Neutrophil (primary cell): ENCODE measurements at regions not wholly inside any gene's neighbourhood (a gene's known extent, or its start where the extent isn't known, plus 50 kb on each side); places are given as distances from the start of the nearest gene placed in this dataset.

Experiments used
- H3K27ac ChIP-seq: fragments of 200-600 bp; sonication (generic); 2 replicates; pipeline ENCODE4 v1.5.1; 2016; ENCODE audit warnings: mild to moderate bottlenecking, moderate library complexity
- H3K27me3 ChIP-seq: fragments of 200-600 bp; sonication (generic); 2 replicates; pipeline ENCODE4 v1.6.0; 2016; ENCODE audit warnings: mild to moderate bottlenecking
- H3K36me3 ChIP-seq: fragments of 200-600 bp; sonication (generic); 2 replicates; pipeline ENCODE4 v1.5.1; 2017
- H3K4me1 ChIP-seq, 2 experiments: fragments of 200-600 bp in 1 of 2; sonication (generic) in 1 of 2; 1 replicate in 1 of 2; 2 replicates in 1 of 2; pipeline versions ENCODE4 v1.5.1 to v1.6.1; 2013 to 2016; ENCODE audit warnings: low read depth in 1 of 2, low read length in 1 of 2, mild to moderate bottlenecking in 1 of 2, moderate library complexity in 1 of 2; ENCODE audit not compliant: control insufficient read depth in 1 of 2, insufficient read depth in 1 of 2
- H3K4me3 ChIP-seq, 2 experiments: fragments of 200-600 bp in 1 of 2; sonication (generic) in 1 of 2; 1 replicate in 1 of 2; 2 replicates in 1 of 2; pipeline ENCODE4 v1.5.1; 2013 to 2016; ENCODE audit warnings: low read depth in 1 of 2, low read length in 1 of 2, mild to moderate bottlenecking in 1 of 2, moderate library complexity in 1 of 2
- H3K9me3 ChIP-seq: fragments of 200-600 bp; sonication (generic); 2 replicates; pipeline ENCODE4 v1.5.1; 2016
- CTCF ChIP-seq: fragments of 200-600 bp; sonication (generic); IDR thresholded peaks from 2 replicates; pipeline ENCODE4 v1.5.1; 2016; ENCODE audit warnings: antibody characterized with exemption

DNA sequence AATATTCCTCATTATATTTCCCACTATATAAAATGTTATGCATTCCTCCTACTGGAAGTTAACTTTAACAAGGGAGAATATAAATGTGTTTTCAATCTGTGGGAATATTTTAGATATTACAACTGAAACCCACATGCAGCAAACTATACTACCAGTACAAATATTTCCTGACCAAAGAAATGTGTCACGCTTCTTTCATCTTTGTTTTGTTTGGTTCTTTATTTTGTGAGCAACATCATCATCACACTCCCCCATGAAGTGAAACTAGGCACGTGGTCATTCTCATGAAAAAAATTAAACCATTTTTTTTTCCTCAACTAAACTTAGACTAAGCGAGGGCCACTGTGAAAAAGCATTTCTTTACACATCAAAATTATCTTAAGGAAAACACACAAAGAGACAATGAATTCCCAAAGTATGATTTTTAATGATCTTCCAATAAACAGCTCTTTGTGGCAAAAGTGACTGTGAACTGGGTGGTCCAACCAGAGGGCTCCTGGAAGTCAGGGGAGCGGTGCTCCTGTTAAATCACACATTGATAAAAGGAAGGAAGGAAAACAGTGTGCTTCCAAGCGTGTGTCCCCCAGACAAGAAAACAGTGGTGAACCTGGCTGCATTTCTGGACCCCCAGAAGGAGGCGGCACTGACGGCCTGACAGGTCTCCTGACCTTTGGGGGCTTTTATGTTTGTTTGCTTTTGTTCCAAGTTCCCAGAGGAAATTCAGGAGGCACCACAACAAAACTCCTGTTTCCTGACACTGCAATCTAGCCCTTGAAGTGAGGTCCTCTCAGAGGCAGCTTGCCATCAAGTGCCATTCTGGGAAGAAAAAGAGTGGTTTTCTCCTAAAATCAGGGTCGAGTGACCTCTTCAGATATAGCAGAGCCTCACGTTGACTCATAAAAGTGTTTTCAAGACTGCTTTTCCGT lies 166.8 kb upstream of the FOXQ1 start:
- Histone ChIP-seq H3K9me3 (no peaks in the 10 kb centered on the region), H3K27ac (no peak overlapping the region), H3K4me1 (no peaks in the 10 kb centered on the region), H3K36me3 (no peaks in the 10 kb centered on the region), H3K4me3 (no peak overlapping the region), H3K27me3 (peaks cover 41% of the 10 kb centered on the region)
- no peak for TF ChIP-seq CTCF

DNA sequence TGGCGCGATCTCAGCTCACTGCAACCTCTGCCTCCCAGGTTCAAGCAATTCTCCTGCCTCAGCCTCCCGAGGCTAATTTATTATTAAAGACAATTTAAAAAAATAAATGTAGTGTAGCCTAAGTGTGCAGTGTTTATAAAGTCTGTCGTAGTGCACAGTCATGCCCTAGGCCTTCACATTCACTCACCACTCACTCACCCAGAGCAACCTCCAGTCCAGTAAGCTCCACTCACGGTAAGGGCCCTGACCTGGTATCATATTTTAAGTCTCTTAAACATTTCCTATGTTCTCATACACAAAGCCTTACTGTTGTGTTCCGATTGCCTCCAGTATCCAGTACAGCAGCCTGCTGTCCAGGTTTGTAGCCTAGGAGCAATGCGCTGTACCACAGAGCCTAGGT lies 168.2 kb upstream of the FOXQ1 start:
- H3K27me3 ChIP-seq, result peaks cover 27% of the 10 kb centered on the region
- TF ChIP-seq CTCF, result no peak
- H3K36me3 ChIP-seq, result no peaks in the 10 kb centered on the region
- H3K4me1 ChIP-seq, result no peaks in the 10 kb centered on the region
- no peak overlapping the region for H3K4me3 ChIP-seq
- no peaks in the 10 kb centered on the region for H3K9me3 ChIP-seq
- H3K27ac ChIP-seq, result no peak overlapping the region

DNA sequence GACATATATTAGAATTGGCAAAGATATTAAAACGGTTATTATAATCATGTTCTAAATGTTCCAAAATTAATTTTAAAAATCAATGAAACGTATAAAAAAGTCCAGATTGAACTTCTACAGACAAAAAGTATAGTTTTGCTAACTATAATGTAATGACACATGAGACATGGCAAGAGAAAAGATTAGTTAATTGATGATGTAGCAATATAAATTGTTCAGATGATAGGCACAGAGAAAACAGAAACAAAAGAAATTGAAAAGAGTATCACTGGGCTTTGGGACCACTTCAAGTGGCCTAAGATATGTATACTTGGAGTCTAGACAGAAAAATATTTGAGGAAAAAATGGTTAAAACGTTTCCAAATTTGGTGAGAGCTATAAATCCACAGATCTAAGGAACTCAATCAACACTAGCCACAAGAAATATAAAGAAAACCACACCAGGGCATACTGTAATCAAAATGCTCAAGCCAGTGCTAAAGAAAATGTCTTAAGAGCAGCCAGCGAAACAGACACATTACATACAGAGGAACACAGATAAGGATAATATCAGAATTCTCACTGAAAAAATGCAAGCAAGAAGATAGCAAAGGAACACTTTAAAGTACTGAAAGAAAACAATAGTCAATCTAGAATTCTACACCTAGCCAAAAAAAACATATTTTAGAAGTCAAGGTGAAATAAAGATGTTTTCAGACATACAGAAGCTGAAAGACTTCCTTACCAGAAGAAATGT lies 172.6 kb upstream of the FOXQ1 start:
- peaks cover 6% of the 10 kb centered on the region for H3K27me3 ChIP-seq
- H3K36me3 ChIP-seq, result no peaks in the 10 kb centered on the region
- H3K4me1 ChIP-seq, result no peaks in the 10 kb centered on the region
- H3K4me3 ChIP-seq, result no peak overlapping the region
- TF ChIP-seq CTCF, result no peak
- H3K27ac ChIP-seq, result no peak overlapping the region
- H3K9me3 ChIP-seq, result no peaks in the 10 kb centered on the region

DNA sequence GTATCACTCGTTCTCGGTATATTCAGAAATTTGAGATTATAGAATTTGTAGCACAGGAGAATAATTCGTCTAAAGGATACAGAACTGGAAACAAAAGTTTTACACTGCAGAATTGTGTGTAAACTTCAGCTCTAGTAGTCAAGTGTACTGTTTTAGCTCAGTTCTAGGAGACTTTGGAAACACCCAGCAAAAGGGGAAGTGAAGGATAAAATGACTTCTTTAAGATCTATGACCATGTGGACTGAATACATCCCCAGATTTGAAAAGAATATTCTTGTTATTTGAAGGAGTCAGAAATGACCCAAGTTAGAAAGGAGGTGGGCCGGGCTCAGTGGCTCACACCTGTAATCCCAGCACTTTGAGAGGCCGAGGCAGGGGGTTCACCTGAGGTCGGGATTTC lies 174.0 kb upstream of the FOXQ1 start:
- Histone ChIP-seq H3K4me1 (no peaks in the 10 kb centered on the region), H3K4me3 (no peak overlapping the region), H3K27me3 (peaks cover 2% of the 10 kb centered on the region), H3K36me3 (no peaks in the 10 kb centered on the region), H3K9me3 (no peaks in the 10 kb centered on the region), H3K27ac (no peak overlapping the region)
- TF ChIP-seq CTCF, result no peak

- H3K4me3 ChIP-seq, result no peak overlapping the region
- H3K27me3 ChIP-seq, result no peaks in the 10 kb centered on the region
- no peak overlapping the region for H3K27ac ChIP-seq
- no peaks in the 10 kb centered on the region for H3K9me3 ChIP-seq
- no peak for TF ChIP-seq CTCF
- no peaks in the 10 kb centered on the region for H3K36me3 ChIP-seq
- no peaks in the 10 kb centered on the region for H3K4me1 ChIP-seq
Observed at GRCh38 chr6:1136827-1137226, 175.1 kb upstream of the FOXQ1 start.
